SKM-1 treated with dmso at 0.1 percent for 144 hours (cell line): ENCODE measurements at regions not wholly inside any gene's neighbourhood (a gene's known extent, or its start where the extent isn't known, plus 50 kb on each side); places are given as distances from the start of the nearest gene placed in this dataset.
"Not testable (repeated sequence)": the region's sequence is repeated elsewhere in the genome, so short reads cannot be mapped to it uniquely, and the experiment has no call there.

Source experiments
- DNase-seq: peaks from one replicate; lab custom pipeline; 2025; ENCODE audit not compliant: unreplicated experiment; lab: John Stamatoyannopoulos, UW

GRCh38 chr4:114282937-114283336, 303.5 kb upstream of the ARSJ start:
- DNase-seq: peak; percentile 59

- no peak for DNase-seq
Observed at GRCh38 chr4:114284629-114285028, 305.2 kb upstream of the ARSJ start.

GRCh38 chr4:114286262-114286810, 306.9 kb upstream of the ARSJ start:
- DNase-seq: no peak

GRCh38 chr4:114287079-114287696, 307.7 kb upstream of the ARSJ start:
- DNase-seq: no peak

GRCh38 chr4:114296126-114296525, 302.5 kb upstream of the UGT8 start:
- no peak for DNase-seq

GRCh38 chr4:114302472-114302871, 296.1 kb upstream of the UGT8 start:
- DNase-seq: no peak

- DNase-seq: no peak
Observed at GRCh38 chr4:114304046-114304445, 294.6 kb upstream of the UGT8 start.

- no peak for DNase-seq
Observed at GRCh38 chr4:114304567-114304966, 294.0 kb upstream of the UGT8 start.

- DNase-seq: no peak
Observed at GRCh38 chr4:114306946-114307345, 291.7 kb upstream of the UGT8 start.

GRCh38 chr4:114310296-114310925, 288.2 kb upstream of the UGT8 start:
- no peak for DNase-seq

GRCh38 chr4:114311787-114312186, 286.8 kb upstream of the UGT8 start:
- no peak for DNase-seq

GRCh38 chr4:114312338-114312737, 286.3 kb upstream of the UGT8 start:
- DNase-seq: no peak

- DNase-seq: no peak
Observed at GRCh38 chr4:114316789-114317188, 281.8 kb upstream of the UGT8 start.

GRCh38 chr4:114317564-114317963, 281.0 kb upstream of the UGT8 start:
- no peak for DNase-seq

GRCh38 chr4:114318309-114318708, 280.3 kb upstream of the UGT8 start:
- DNase-seq: no peak

GRCh38 chr4:114320126-114320525, 278.5 kb upstream of the UGT8 start:
- DNase-seq: no peak

- no peak for DNase-seq
Observed at GRCh38 chr4:114321366-114321765, 277.2 kb upstream of the UGT8 start.

GRCh38 chr4:114323841-114324240, 274.8 kb upstream of the UGT8 start:
- DNase-seq: no peak

- no peak for DNase-seq
Observed at GRCh38 chr4:114326358-114326757, 272.2 kb upstream of the UGT8 start.

GRCh38 chr4:114332119-114332518, 266.5 kb upstream of the UGT8 start:
- DNase-seq: no peak

- DNase-seq: not testable (repeated sequence)
Observed at GRCh38 chr4:114334363-114334762, 264.2 kb upstream of the UGT8 start.

GRCh38 chr4:114334884-114335330, 263.7 kb upstream of the UGT8 start:
- no peak for DNase-seq

GRCh38 chr4:114335339-114335738, 263.3 kb upstream of the UGT8 start:
- DNase-seq: no peak
